ENCODE measurements at regions not wholly inside any gene's neighbourhood (a gene's known extent, or its start where the extent isn't known, plus 50 kb on each side); places are given as distances from the start of the nearest gene placed in this dataset.

DNA sequence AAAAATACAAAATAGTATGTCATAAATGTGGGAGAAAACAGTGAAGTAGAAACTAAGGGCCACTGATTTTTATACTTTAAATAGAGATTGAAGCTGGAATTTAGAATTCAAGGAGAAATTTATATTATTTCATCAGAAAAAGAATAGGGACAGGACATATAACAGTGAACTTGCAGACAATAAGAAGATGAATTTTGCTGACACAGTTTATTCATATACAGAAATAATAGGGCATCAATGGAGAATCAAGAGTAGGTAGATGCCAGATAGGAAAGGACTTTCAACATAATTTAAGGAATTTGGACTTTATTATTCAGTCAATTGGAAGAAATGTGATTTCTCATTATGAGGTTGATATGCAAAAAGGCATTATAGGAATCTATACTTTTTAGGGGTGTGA lies 118.9 kb upstream of the HNMT start:
- ChIA-PET CTCF (no interaction called here), POLR2A (no interaction called here)
- Histone ChIP-seq H3K27me3 (ENCODE audit: insufficient read depth, low read length, poor library complexity, severe bottlenecking) (no peaks in the 10 kb centered on the region), H3K36me3 (ENCODE audit: insufficient read depth, low read length) (no peaks in the 10 kb centered on the region), H3K4me1 (ENCODE audit: insufficient read depth, low read length) (no peaks in the 10 kb centered on the region), H3K4me3 (ENCODE audit: low read length) (no peak overlapping the region), H3K9me3 (ENCODE audit: low read length) (no peaks in the 10 kb centered on the region), H3K27ac (ENCODE audit: low read depth, low read length) (no peak overlapping the region)
- H3K27ac Mint-ChIP-seq, result no peak overlapping the region
- peaks cover 0 to 4% of the 10 kb centered on the region in 2 donors for H3K27me3 Mint-ChIP-seq
- no peak for DNase-seq
- no peaks in the 10 kb centered on the region for H3K36me3 Mint-ChIP-seq
- H3K4me1 Mint-ChIP-seq, result no peaks in the 10 kb centered on the region
- peaks cover 0 to 5% (median 4%) of the 10 kb centered on the region in 5 donors for H3K9me3 Mint-ChIP-seq
- no peak overlapping the region for H3K4me3 Mint-ChIP-seq

DNA sequence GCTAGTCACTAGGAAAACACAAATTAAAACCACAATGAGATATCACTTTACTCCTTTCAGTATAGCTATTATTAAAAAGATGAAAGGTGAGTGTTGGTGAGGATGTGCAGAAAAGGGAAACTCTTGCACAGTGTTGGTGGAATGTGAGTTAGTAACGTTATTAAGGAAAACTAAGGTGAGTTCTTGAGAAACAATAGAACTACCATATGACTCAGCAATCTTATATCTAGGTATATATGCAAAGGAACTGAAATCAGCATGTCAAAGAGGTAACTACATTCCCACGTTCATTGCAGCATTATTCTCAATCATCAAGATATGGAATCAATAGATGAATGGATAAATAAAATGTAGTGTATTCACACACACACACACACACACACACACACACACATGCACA lies 117.3 kb upstream of the HNMT start:
- H3K27me3 Mint-ChIP-seq, result peaks cover 0 to 4% of the 10 kb centered on the region in 2 donors
- Histone ChIP-seq H3K9me3 (ENCODE audit: low read length) (no peaks in the 10 kb centered on the region), H3K4me1 (ENCODE audit: insufficient read depth, low read length) (no peaks in the 10 kb centered on the region), H3K27me3 (ENCODE audit: insufficient read depth, low read length, poor library complexity, severe bottlenecking) (no peaks in the 10 kb centered on the region), H3K36me3 (ENCODE audit: insufficient read depth, low read length) (no peaks in the 10 kb centered on the region), H3K4me3 (ENCODE audit: low read length) (no peak overlapping the region), H3K27ac (ENCODE audit: low read depth, low read length) (no peak overlapping the region)
- H3K27ac Mint-ChIP-seq, result no peak overlapping the region
- H3K36me3 Mint-ChIP-seq, result no peaks in the 10 kb centered on the region
- DNase-seq, result no peak
- peaks cover 0 to 5% (median 4%) of the 10 kb centered on the region in 5 donors for H3K9me3 Mint-ChIP-seq
- H3K4me1 Mint-ChIP-seq, result no peaks in the 10 kb centered on the region
- no peak overlapping the region for H3K4me3 Mint-ChIP-seq
- POLR2A ChIA-PET, result no interaction called here
- CTCF ChIA-PET, result no interaction called here

DNA sequence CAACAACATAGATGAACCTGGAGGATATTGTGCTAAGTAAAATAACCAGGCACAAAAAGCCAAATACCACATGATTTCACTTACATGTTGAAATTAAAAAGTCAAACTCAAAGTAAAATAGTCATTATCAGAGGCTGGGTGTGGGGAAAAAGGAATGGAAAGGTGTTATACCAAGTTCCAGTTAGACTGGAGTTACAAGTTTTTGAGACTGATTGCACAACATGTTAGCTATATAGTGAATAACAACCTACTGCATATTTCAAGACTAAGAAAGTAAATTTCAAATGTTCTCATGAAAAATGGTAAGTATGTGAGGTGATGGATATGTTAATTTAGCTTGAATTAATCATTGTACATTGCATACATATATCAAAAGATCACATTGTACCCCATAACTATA lies 116.8 kb upstream of the HNMT start:
- POLR2A ChIA-PET, result no interaction called here
- Mint-ChIP-seq H3K4me3 (no peak overlapping the region), H3K27ac (no peak overlapping the region), H3K27me3 (peaks cover 0 to 4% of the 10 kb centered on the region in 2 donors), H3K9me3 (peaks cover 0 to 5% (median 4%) of the 10 kb centered on the region in 5 donors), H3K36me3 (no peaks in the 10 kb centered on the region), H3K4me1 (no peaks in the 10 kb centered on the region)
- DNase-seq, result no peak
- Histone ChIP-seq H3K27me3 (ENCODE audit: insufficient read depth, low read length, poor library complexity, severe bottlenecking) (no peaks in the 10 kb centered on the region), H3K9me3 (ENCODE audit: low read length) (no peaks in the 10 kb centered on the region), H3K4me1 (ENCODE audit: insufficient read depth, low read length) (no peaks in the 10 kb centered on the region), H3K4me3 (ENCODE audit: low read length) (no peak overlapping the region), H3K36me3 (ENCODE audit: insufficient read depth, low read length) (no peaks in the 10 kb centered on the region), H3K27ac (ENCODE audit: low read depth, low read length) (no peak overlapping the region)
- CTCF ChIA-PET, result no interaction called here

DNA sequence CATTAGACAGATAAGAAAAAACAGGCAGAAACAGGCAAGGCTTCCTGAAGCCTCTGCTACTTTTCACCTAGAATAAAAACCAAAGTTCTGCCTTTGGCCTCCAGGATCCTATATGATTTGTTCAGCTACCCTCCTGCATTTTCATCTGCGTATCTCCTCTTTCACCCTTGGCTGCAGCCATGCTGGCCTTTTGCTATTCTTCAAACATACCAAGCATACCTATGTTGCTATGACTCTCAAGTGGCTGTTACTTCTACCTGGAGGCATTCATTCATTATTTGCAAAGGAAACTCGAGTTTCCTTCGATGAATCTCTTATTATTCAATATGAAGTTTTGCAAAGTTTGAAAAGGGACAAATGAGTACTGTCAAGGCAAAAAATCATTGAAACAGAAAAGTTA lies 106.4 kb upstream of the HNMT start:
- Histone ChIP-seq H3K27me3 (ENCODE audit: insufficient read depth, low read length, poor library complexity, severe bottlenecking) (no peaks in the 10 kb centered on the region), H3K27ac (ENCODE audit: low read depth, low read length) (no peak overlapping the region), H3K36me3 (ENCODE audit: insufficient read depth, low read length) (no peaks in the 10 kb centered on the region), H3K9me3 (ENCODE audit: low read length) (no peaks in the 10 kb centered on the region), H3K4me3 (ENCODE audit: low read length) (no peak overlapping the region), H3K4me1 (ENCODE audit: insufficient read depth, low read length) (no peaks in the 10 kb centered on the region)
- no peak for DNase-seq
- H3K4me1 Mint-ChIP-seq, result no peaks in the 10 kb centered on the region
- no peaks in the 10 kb centered on the region for H3K9me3 Mint-ChIP-seq
- ChIA-PET POLR2A (no interaction called here), CTCF (no interaction called here)
- H3K36me3 Mint-ChIP-seq, result no peaks in the 10 kb centered on the region
- H3K27me3 Mint-ChIP-seq, result peaks cover 2 to 14% of the 10 kb centered on the region in 2 donors
- H3K4me3 Mint-ChIP-seq, result no peak overlapping the region
- H3K27ac Mint-ChIP-seq, result no peak overlapping the region

DNA sequence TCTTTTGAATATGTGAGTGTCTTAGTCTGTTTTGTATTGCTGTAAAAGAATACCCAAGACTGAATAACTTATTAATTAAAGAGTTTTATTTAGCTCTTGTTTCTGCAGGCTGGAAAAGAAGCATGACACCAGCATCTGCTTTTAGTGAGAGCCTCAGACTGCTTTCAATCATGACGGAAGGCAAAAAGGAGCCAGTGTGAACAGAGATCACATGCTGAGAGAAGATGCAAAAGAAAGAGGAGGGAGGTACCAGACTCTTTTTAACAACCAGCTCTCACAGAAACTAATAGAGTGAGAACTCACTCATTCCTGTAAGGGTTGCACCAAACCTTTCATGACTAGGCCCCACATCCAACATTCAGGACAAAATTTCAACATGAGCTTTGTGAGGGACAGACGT lies 101.6 kb upstream of the HNMT start:
- H3K27me3 ChIP-seq (ENCODE audit: insufficient read depth, low read length, poor library complexity, severe bottlenecking), result peaks cover 4% of the 10 kb centered on the region
- Mint-ChIP-seq H3K4me3 (no peak overlapping the region), H3K4me1 (no peaks in the 10 kb centered on the region), H3K36me3 (no peaks in the 10 kb centered on the region), H3K9me3 (no peaks in the 10 kb centered on the region), H3K27me3 (peaks cover 3 to 22% of the 10 kb centered on the region in 2 donors), H3K27ac (no peak overlapping the region)
- no peak for DNase-seq
- POLR2A ChIA-PET, result no interaction called here
- H3K27ac ChIP-seq (ENCODE audit: low read depth, low read length), result no peak overlapping the region
- H3K4me3 ChIP-seq (ENCODE audit: low read length), result no peak overlapping the region
- no peaks in the 10 kb centered on the region for H3K4me1 ChIP-seq (ENCODE audit: insufficient read depth, low read length)
- H3K36me3 ChIP-seq (ENCODE audit: insufficient read depth, low read length), result no peaks in the 10 kb centered on the region
- H3K9me3 ChIP-seq (ENCODE audit: low read length), result no peaks in the 10 kb centered on the region
- CTCF ChIA-PET, result no interaction called here

DNA sequence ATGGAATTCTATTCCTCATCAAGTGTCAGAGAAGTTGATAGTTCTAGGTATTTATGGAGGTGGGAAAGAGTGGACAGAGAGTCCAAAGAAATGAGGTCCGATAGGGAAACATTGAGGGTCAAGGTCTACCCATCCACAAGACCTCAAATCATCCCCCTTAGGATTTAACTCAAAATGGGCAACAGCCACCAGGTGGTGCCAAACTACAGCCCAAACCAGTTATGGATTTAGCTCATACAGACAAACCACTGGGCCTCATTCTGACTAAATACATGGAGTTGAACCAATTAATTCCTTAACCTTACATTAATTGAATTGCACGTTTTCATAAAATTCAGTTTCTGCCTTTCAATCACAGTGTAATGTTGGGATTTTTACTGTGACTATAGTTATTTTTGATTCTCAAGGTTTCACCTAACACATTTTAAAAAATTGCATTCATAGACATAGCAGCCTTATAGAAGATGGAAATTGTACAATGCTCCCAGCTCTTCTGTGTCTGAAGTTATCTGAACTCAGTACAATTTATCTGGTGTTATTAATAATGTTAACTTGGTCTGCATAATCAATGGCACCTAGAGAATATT lies 98.2 kb upstream of the HNMT start:
- Histone ChIP-seq H3K36me3 (ENCODE audit: insufficient read depth, low read length) (no peaks in the 10 kb centered on the region), H3K4me1 (ENCODE audit: insufficient read depth, low read length) (no peaks in the 10 kb centered on the region), H3K4me3 (ENCODE audit: low read length) (no peak overlapping the region), H3K27ac (ENCODE audit: low read depth, low read length) (no peak overlapping the region), H3K27me3 (ENCODE audit: insufficient read depth, low read length, poor library complexity, severe bottlenecking) (peaks cover 4% of the 10 kb centered on the region), H3K9me3 (ENCODE audit: low read length) (no peaks in the 10 kb centered on the region)
- peak in 4 of 5 donors; percentile 2 to 49 (median 16) for DNase-seq
- Mint-ChIP-seq H3K36me3 (no peaks in the 10 kb centered on the region), H3K4me1 (no peaks in the 10 kb centered on the region), H3K27me3 (peaks cover 3 to 19% of the 10 kb centered on the region in 2 donors), H3K27ac (no peak overlapping the region), H3K9me3 (no peaks in the 10 kb centered on the region), H3K4me3 (no peak overlapping the region)
- ChIA-PET CTCF (interaction anchor here (0.7 to 1.7 kb wide), 3 partner anchors 10 to 961 kb away, joined by 3 to 9 read pairs (median 5); no protein-coding TSS in a partner anchor), POLR2A (no interaction called here)

DNA sequence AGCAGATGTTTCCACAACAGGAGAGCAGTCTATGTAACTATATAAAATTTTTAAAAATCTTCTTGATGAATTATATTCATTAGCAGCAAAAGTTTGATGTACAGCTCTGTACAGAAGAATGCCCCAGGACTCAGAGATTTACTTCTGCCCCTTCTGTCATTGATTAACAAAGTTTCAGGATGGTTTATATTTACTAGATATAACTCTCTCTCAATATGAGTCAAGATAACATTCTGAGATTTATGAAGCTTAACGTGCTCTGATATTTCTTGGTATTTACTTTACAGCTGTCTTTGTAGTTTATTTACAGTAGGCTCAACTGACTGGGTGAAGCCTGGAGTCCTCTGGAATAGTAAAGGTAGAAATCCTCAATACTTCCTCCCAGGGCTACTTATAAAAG lies 93.6 kb upstream of the HNMT start:
- ChIA-PET CTCF (interaction anchor here (1.5 kb wide), 1 partner anchor 31 kb away, joined by 3 read pairs; no protein-coding TSS in a partner anchor), POLR2A (no interaction called here)
- Histone ChIP-seq H3K36me3 (ENCODE audit: insufficient read depth, low read length) (no peaks in the 10 kb centered on the region), H3K27me3 (ENCODE audit: insufficient read depth, low read length, poor library complexity, severe bottlenecking) (no peaks in the 10 kb centered on the region), H3K9me3 (ENCODE audit: low read length) (no peaks in the 10 kb centered on the region), H3K4me1 (ENCODE audit: insufficient read depth, low read length) (no peaks in the 10 kb centered on the region), H3K27ac (ENCODE audit: low read depth, low read length) (no peak overlapping the region), H3K4me3 (ENCODE audit: low read length) (no peak overlapping the region)
- Mint-ChIP-seq H3K9me3 (no peaks in the 10 kb centered on the region), H3K36me3 (no peaks in the 10 kb centered on the region), H3K4me3 (no peak overlapping the region), H3K4me1 (no peaks in the 10 kb centered on the region), H3K27me3 (peaks cover 0 to 16% of the 10 kb centered on the region in 2 donors), H3K27ac (no peak overlapping the region)
- no peak for DNase-seq

DNA sequence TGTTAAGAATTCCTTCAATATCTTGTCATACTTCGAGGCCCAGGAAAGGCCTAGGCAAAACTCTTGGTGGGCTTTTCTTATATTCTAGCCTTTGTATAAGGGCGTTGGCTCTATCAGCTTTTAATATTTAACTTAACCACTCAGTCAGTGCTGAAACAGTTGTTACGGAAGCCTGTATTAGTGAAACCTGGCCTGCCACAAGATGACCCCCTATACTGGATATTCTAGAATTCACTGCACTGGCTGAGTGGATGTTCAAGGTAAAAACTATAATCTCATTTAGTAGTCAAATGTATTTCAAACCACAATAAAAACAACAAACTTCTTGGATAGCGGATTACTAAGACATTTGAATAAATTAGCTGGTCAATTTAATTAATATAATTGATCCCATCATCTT lies 91.7 kb upstream of the HNMT start:
- Histone ChIP-seq H3K4me1 (ENCODE audit: insufficient read depth, low read length) (no peaks in the 10 kb centered on the region), H3K4me3 (ENCODE audit: low read length) (no peak overlapping the region), H3K27me3 (ENCODE audit: insufficient read depth, low read length, poor library complexity, severe bottlenecking) (no peaks in the 10 kb centered on the region), H3K27ac (ENCODE audit: low read depth, low read length) (no peak overlapping the region), H3K36me3 (ENCODE audit: insufficient read depth, low read length) (no peaks in the 10 kb centered on the region), H3K9me3 (ENCODE audit: low read length) (no peaks in the 10 kb centered on the region)
- DNase-seq, result no peak
- Mint-ChIP-seq H3K4me3 (no peak overlapping the region), H3K9me3 (no peaks in the 10 kb centered on the region), H3K27me3 (peaks cover 0 to 16% of the 10 kb centered on the region in 2 donors), H3K36me3 (no peaks in the 10 kb centered on the region), H3K4me1 (no peaks in the 10 kb centered on the region), H3K27ac (no peak overlapping the region)
- POLR2A ChIA-PET, result no interaction called here
- CTCF ChIA-PET, result no interaction called here

Data from CD8-positive, alpha-beta memory T cell (primary cell).